ENCODE measurements at regions not wholly inside any gene's neighbourhood (a gene's known extent, or its start where the extent isn't known, plus 50 kb on each side); places are given as distances from the start of the nearest gene placed in this dataset.

DNA sequence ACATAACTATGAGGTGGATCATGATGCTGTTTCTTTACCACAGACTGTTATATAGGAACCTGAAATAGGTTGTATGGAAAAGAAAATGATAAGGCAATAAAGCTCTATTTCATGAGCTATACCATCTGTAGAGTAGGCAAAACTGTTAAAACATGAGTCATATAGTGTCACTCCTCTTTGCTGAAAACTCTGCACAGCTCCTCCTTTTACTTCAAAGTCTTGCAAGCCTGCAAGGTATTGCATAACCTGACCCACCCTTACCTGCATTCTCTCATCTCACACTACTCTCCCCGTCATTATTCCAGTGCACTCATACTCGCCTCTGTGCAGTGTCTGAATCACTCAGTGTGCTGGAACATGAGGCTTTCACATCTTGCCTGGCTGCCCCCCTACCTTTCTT lies 790.1 kb downstream of the EFNA5 start:
- TF ChIP-seq CTCF (IDR thresholded peaks at IDR 0.05; ENCODE audit: poor library complexity) (no peak), EZH2 (IDR thresholded peaks at IDR 0.05; ENCODE audit: borderline replicate concordance) (no peak), EZH2phosphoT487 (IDR thresholded peaks at IDR 0.05; ENCODE audit: low read depth, severe bottlenecking, unreplicated experiment) (no peak)
